HepG2 (cell line): ENCODE measurements at regions not wholly inside any gene's neighbourhood (a gene's known extent, or its start where the extent isn't known, plus 50 kb on each side); places are given as distances from the start of the nearest gene placed in this dataset.

Experiments used
- ATAC-seq: fragments of 200-7000 bp; cut with Tn5 transposase; 3 replicates; pipeline ENCODE4 v1.9.1; 2020; ENCODE audit warnings: mild to moderate bottlenecking, moderate library complexity
- BruUV-seq: library from RNA; stranded (reverse); fragments of 400-500 nt; replicated peaks from 2 replicates; lab custom pipeline; 2021; lab: Mats Ljungman, UMichigan
- CTCF ChIA-PET: fragments of 300-600 bp; formaldehyde crosslinking; extraction: SDS; loops from one replicate; lab custom pipeline; 2021; ENCODE audit warnings: low total read pairs, inconsistent platforms, low intra/inter-chr PET ratio; lab: Yijun Ruan, JAX
- POLR2A ChIA-PET: fragments of 350-600 bp; sonication (Branson Sonifier 250); formaldehyde crosslinking; loops from one replicate; lab custom pipeline; 2020; ENCODE audit warnings: antibody characterized with exemption, inconsistent platforms; lab: Yijun Ruan, JAX
- DNase-seq: peaks from one replicate; pipeline ENCODE4 v3.0.0-alpha.2; 2015; ENCODE audit warnings: low spot score
- FAIRE-seq: peaks from 3 replicates; lab custom pipeline; 2011; peaks lifted over from hg19 to GRCh38; lab: Jason Lieb, UNC
- H2AFZ ChIP-seq: one replicate; pipeline ENCODE4 v1.6.1; 2011; ENCODE audit warnings: low read length, inconsistent platforms
- H3K27ac ChIP-seq: fragments of 300-600 bp; 3 replicates; pipeline ENCODE4 v1.8.0; 2011; ENCODE audit warnings: mixed run types, mild to moderate bottlenecking, mixed read lengths, low read length, inconsistent platforms; ENCODE audit not compliant: insufficient read depth; ENCODE audit errors: extremely low read length
- H3K27me3 ChIP-seq, 2 experiments: fragments of 200-600 bp in 1 of 2; 2 replicates in 1 of 2; 3 replicates in 1 of 2; pipeline versions ENCODE4 v1.6.0 to v1.8.0; 2011; ENCODE audit warnings: low read length in 2 of 2, mild to moderate bottlenecking in 2 of 2, moderate library complexity in 2 of 2, inconsistent platforms in 1 of 2; ENCODE audit not compliant: insufficient read depth in 2 of 2, control insufficient read depth in 1 of 2
- H3K36me3 ChIP-seq, 2 experiments: fragments of 200-600 bp in 1 of 2; replicated peaks in 1 of 2; 2 replicates in 1 of 2; 3 replicates in 1 of 2; pipeline versions ENCODE4 v1.5.1 to v1.8.0; 2011; ENCODE audit warnings: low read length in 2 of 2, inconsistent platforms in 1 of 2; ENCODE audit not compliant: insufficient read depth in 2 of 2, control insufficient read depth in 1 of 2
- H3K4me1 ChIP-seq: 2 replicates; pipeline ENCODE4 v1.5.1; 2012; ENCODE audit warnings: low read length, inconsistent platforms; ENCODE audit not compliant: insufficient read depth
- H3K4me2 ChIP-seq: 2 replicates; pipeline ENCODE4 v1.6.0; 2011; ENCODE audit warnings: low read depth, low read length, inconsistent platforms
- H3K4me3 ChIP-seq, 3 experiments: fragments of 200-600 bp in 1 of 3; sonication (generic), shearing (Covaris generic) in 1 of 3; replicated peaks in 1 of 3; 2 replicates each; pipeline ENCODE4 v1.5.1; 2011 to 2016; ENCODE audit warnings: low read length in 3 of 3, inconsistent platforms in 2 of 3, low read depth in 2 of 3, mild to moderate bottlenecking in 2 of 3, control low read depth in 1 of 3, mixed read lengths in 1 of 3; ENCODE audit not compliant: insufficient read depth in 1 of 3
- H3K79me2 ChIP-seq: one replicate; pipeline ENCODE4 v1.6.1; 2011; ENCODE audit warnings: low read length, inconsistent platforms; ENCODE audit not compliant: insufficient read depth
- H3K9ac ChIP-seq: 2 replicates; pipeline ENCODE4 v1.6.0; 2011; ENCODE audit warnings: mild to moderate bottlenecking, low read depth, low read length, inconsistent platforms; ENCODE audit not compliant: insufficient read depth
- H3K9me3 ChIP-seq: 2 replicates; pipeline ENCODE4 v1.5.1; 2012; ENCODE audit warnings: mild to moderate bottlenecking, low read length
- H4K20me1 ChIP-seq: 2 replicates; pipeline ENCODE4 v1.6.0; 2011; ENCODE audit warnings: inconsistent platforms, mild to moderate bottlenecking, low read length, moderate library complexity; ENCODE audit not compliant: insufficient read depth
- BCL6 ChIP-seq: IDR thresholded peaks from 2 replicates; pipeline ENCODE4 v1.6.1; 2016; ENCODE audit warnings: missing genetic modification reagents, missing compliant biosample characterization
- HOXA7 ChIP-seq: sonication (generic); formaldehyde crosslinking; IDR thresholded peaks from 2 replicates; pipeline ENCODE4 v1.8.1; 2022; ENCODE audit warnings: mild to moderate bottlenecking, missing genetic modification reagents, moderate library complexity
- RAD51 ChIP-seq: fragments of 450-650 bp; IDR thresholded peaks from 2 replicates; pipeline ENCODE4 v1.6.1; 2016; ENCODE audit warnings: borderline replicate concordance
- ZNF281 ChIP-seq: sonication (generic); formaldehyde crosslinking; IDR thresholded peaks from 2 replicates; pipeline ENCODE4 v1.4.0; 2020; ENCODE audit warnings: missing genetic modification reagents, borderline replicate concordance
- ZNF543 ChIP-seq: sonication (generic); formaldehyde crosslinking; IDR thresholded peaks from 2 replicates; pipeline ENCODE4 v1.4.0; 2020; ENCODE audit warnings: mild to moderate bottlenecking, missing genetic modification reagents
- ZNF605 ChIP-seq: sonication (generic); formaldehyde crosslinking; IDR thresholded peaks from 2 replicates; pipeline ENCODE4 v1.8.0; 2022; ENCODE audit warnings: mild to moderate bottlenecking, missing genetic modification reagents
- ZNF772 ChIP-seq: sonication (generic); formaldehyde crosslinking; IDR thresholded peaks from 2 replicates; pipeline ENCODE4 v1.5.0; 2020; ENCODE audit warnings: mild to moderate bottlenecking, missing genetic modification reagents
- ZNF878 ChIP-seq: sonication (generic); formaldehyde crosslinking; IDR thresholded peaks from 2 replicates; pipeline ENCODE4 v1.8.1; 2023; ENCODE audit warnings: mild to moderate bottlenecking, missing genetic modification reagents, moderate library complexity
- ZNF891 ChIP-seq: sonication (generic); formaldehyde crosslinking; IDR thresholded peaks from 2 replicates; pipeline ENCODE4 v1.5.0; 2020; ENCODE audit warnings: mild to moderate bottlenecking, missing genetic modification reagents
- ZSCAN22 ChIP-seq: sonication (generic); formaldehyde crosslinking; IDR thresholded peaks from 2 replicates; pipeline ENCODE4 v1.4.0; 2020; ENCODE audit warnings: mild to moderate bottlenecking, missing genetic modification reagents
- WGBS: methylation state at CpG from one replicate; pipeline ENCODE4 v1.1.6; 2017; ENCODE audit warnings: low lambda C conversion rate; 5-methylcytosine and 5-hydroxymethylcytosine counted together
- in situ Hi-C: cut with HindIII; loops from 2 replicates; pipeline ENCODE4 v1.10.0; 2017; ENCODE audit warnings: low pct_unique_long_range_greater_than_20kb; ENCODE audit not compliant: extremely low pct_ligation_motif_present
- intact Hi-C: fragments of 100-400 bp; cut with micrococcal nuclease; formaldehyde crosslinking; loops from one replicate; pipeline ENCODE4 v1.10.0; 2022; ENCODE audit not compliant: unreplicated experiment
- TF ChIP-seq, protein P1 (sequence below): sonication (generic); formaldehyde crosslinking; IDR thresholded peaks from 2 replicates; pipeline ENCODE4 v1.8.0; 2022; ENCODE audit warnings: mild to moderate bottlenecking, missing genetic modification reagents, moderate library complexity
- TF ChIP-seq, protein P2 (sequence below), 2 experiments: IDR thresholded peaks; 2 replicates each; pipeline ENCODE4 v1.6.1; 2011 to 2012; ENCODE audit warnings: low read length in 2 of 2, borderline replicate concordance in 1 of 2, low read depth in 1 of 2, mild to moderate bottlenecking in 1 of 2, moderate library complexity in 1 of 2

DNA sequence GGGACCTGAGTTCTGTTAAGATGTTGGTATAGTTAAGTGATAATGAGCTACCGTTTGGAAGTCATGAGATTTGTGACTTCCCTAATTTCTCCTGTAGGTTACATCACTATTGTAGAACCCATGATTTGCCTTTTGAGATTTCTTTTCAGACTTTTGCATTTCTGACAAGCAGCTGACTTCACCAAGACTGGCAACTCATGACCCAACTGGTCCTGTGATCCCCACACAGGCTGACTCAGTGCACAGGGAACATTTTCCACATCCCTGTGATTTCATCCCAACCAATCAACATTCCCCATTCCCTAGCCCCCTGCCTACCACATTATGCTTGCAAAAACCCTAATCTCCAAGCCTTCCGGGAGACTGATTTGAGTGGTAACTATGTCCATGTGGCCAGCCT lies 242.1 kb upstream of the PDZRN3 start:
- BruUV-seq = no TSS peak
- intact Hi-C loops = loop anchor here (10.0 kb wide), 1 partner anchor 1138 kb away; no protein-coding TSS in a partner anchor
- DNase-seq (no peak), ATAC-seq (no peak), FAIRE-seq (no peak)
- Histone ChIP-seq H3K79me2 (no peaks in the 10 kb centered on the region), H2AFZ (no peak overlapping the region), H3K9me3 (no peaks in the 10 kb centered on the region), H3K9ac (no peak overlapping the region), H3K4me1 (no peaks in the 10 kb centered on the region), H3K36me3 (no peaks in the 10 kb centered on the region), H3K27ac (no peak overlapping the region), H3K4me2 (no peak overlapping the region), H3K4me3 (no peak overlapping the region), H3K27me3 (no peaks in the 10 kb centered on the region), H4K20me1 (no peaks in the 10 kb centered on the region)
- in situ Hi-C loops = no loop called here
- WGBS = 0% methylated on average over 2 of the region's 2 CpGs
- POLR2A ChIA-PET = no interaction called here
- TF ChIP-seq HOXA7 (CRISPR knock-in tag) (no peak), ZNF772 (no peak), BCL6 (CRISPR knock-in tag) (no peak)
- CTCF ChIA-PET = no interaction called here

GRCh38 chr3:73863546-73864079 lies 238.9 kb upstream of the PDZRN3 start:
- no TSS peak for BruUV-seq
- Histone ChIP-seq H4K20me1 (no peaks in the 10 kb centered on the region), H3K4me1 (no peaks in the 10 kb centered on the region), H3K27me3 (no peaks in the 10 kb centered on the region), H3K79me2 (no peaks in the 10 kb centered on the region), H3K4me2 (no peak overlapping the region), H2AFZ (no peak overlapping the region), H3K9ac (no peak overlapping the region), H3K36me3 (no peaks in the 10 kb centered on the region), H3K9me3 (no peaks in the 10 kb centered on the region), H3K27ac (no peak overlapping the region), H3K4me3 (no peak overlapping the region)
- ATAC-seq = no peak
- 30% methylated on average over 5 of the region's 5 CpGs for WGBS
- CTCF ChIA-PET = no interaction called here
- POLR2A ChIA-PET = no interaction called here
- no peak for DNase-seq
- in situ Hi-C loops = no loop called here
- intact Hi-C loops = loop anchor here (10.0 kb wide), 1 partner anchor 1141 kb away; no protein-coding TSS in a partner anchor
- no peak for FAIRE-seq
- TF ChIP-seq ZNF281 = no peak
- TF ChIP-seq, protein P1, sequence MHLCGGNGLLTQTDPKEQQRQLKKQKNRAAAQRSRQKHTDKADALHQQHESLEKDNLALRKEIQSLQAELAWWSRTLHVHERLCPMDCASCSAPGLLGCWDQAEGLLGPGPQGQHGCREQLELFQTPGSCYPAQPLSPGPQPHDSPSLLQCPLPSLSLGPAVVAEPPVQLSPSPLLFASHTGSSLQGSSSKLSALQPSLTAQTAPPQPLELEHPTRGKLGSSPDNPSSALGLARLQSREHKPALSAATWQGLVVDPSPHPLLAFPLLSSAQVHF (CRISPR knock-in tag) = no peak
- no peak for TF ChIP-seq RAD51
- no peak for TF ChIP-seq ZNF543 (CRISPR knock-in tag)
- TF ChIP-seq, protein P2, sequence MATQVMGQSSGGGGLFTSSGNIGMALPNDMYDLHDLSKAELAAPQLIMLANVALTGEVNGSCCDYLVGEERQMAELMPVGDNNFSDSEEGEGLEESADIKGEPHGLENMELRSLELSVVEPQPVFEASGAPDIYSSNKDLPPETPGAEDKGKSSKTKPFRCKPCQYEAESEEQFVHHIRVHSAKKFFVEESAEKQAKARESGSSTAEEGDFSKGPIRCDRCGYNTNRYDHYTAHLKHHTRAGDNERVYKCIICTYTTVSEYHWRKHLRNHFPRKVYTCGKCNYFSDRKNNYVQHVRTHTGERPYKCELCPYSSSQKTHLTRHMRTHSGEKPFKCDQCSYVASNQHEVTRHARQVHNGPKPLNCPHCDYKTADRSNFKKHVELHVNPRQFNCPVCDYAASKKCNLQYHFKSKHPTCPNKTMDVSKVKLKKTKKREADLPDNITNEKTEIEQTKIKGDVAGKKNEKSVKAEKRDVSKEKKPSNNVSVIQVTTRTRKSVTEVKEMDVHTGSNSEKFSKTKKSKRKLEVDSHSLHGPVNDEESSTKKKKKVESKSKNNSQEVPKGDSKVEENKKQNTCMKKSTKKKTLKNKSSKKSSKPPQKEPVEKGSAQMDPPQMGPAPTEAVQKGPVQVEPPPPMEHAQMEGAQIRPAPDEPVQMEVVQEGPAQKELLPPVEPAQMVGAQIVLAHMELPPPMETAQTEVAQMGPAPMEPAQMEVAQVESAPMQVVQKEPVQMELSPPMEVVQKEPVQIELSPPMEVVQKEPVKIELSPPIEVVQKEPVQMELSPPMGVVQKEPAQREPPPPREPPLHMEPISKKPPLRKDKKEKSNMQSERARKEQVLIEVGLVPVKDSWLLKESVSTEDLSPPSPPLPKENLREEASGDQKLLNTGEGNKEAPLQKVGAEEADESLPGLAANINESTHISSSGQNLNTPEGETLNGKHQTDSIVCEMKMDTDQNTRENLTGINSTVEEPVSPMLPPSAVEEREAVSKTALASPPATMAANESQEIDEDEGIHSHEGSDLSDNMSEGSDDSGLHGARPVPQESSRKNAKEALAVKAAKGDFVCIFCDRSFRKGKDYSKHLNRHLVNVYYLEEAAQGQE (IDR thresholded peaks at IDR 0.05; ENCODE audit: borderline replicate concordance in 1 of 2, low read depth in 1 of 2, low read length in 2 of 2) = no peak
- no peak for TF ChIP-seq ZNF605 (CRISPR knock-in tag)
- TF ChIP-seq ZSCAN22 = no peak
- TF ChIP-seq ZNF878 (CRISPR knock-in tag) = no peak
- TF ChIP-seq ZNF891 (CRISPR knock-in tag) = no peak
